ENCODE measurements at regions not wholly inside any gene's neighbourhood (a gene's known extent, or its start where the extent isn't known, plus 50 kb on each side); places are given as distances from the start of the nearest gene placed in this dataset.
"Not testable (repeated sequence)": the region's sequence is repeated elsewhere in the genome, so short reads cannot be mapped to it uniquely, and the experiment has no call there.

DNA sequence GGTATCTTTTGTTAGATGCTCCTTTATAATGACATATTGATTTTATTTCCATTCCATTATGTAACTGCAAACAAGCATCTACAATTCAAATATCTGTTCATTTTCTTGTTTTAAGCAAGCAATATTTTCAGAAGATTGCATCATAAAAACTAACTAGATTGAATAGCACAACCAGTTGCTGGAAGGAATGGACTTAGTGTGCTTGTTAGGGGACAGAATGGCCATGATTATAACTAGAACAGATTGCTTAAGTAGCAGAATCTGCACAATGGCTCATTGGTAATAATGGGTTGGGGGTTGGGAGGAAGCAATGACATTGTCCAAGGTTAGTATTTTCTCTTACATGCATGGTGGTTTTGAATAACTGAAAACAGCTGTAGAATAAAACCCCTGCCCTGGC, 939.5 kb downstream of the SLC16A7 start:
- H3K36me3 Mint-ChIP-seq (ENCODE audit: low read depth): no peaks in the 10 kb centered on the region
- no peak overlapping the region for H3K27ac Mint-ChIP-seq
- no peak for DNase-seq
- H3K4me1 Mint-ChIP-seq: no peaks in the 10 kb centered on the region
- no peak for ATAC-seq
- H3K27me3 Mint-ChIP-seq: no peaks in the 10 kb centered on the region
- peaks cover 11% of the 10 kb centered on the region for H3K9me3 Mint-ChIP-seq
- H3K4me3 Mint-ChIP-seq: no peak overlapping the region

DNA sequence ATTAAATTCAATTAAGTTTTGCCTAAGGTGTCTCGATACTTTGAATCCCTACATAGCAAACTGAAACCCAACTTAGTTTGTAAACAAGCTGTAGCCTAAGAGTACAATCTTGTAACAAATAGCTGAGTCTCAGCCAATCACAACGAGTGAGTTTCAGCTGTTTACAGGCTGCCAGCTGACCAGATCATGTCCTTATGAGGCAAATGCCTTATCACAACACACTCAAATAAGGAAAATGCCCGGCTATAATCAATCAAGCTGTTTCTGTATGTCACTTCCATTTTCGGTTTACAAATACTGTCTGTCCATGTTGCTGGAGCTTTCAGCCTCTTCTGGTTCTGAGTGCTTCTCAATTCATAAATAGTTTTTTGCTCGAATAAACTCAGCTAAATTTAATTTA, 943.8 kb downstream of the SLC16A7 start:
- Mint-ChIP-seq H3K4me3 (no peak overlapping the region), H3K4me1 (no peaks in the 10 kb centered on the region), H3K9me3 (peaks cover 15% of the 10 kb centered on the region), H3K36me3 (ENCODE audit: low read depth) (no peaks in the 10 kb centered on the region), H3K27me3 (no peaks in the 10 kb centered on the region), H3K27ac (no peak overlapping the region)
- ATAC-seq: no peak
- no peak for DNase-seq

DNA sequence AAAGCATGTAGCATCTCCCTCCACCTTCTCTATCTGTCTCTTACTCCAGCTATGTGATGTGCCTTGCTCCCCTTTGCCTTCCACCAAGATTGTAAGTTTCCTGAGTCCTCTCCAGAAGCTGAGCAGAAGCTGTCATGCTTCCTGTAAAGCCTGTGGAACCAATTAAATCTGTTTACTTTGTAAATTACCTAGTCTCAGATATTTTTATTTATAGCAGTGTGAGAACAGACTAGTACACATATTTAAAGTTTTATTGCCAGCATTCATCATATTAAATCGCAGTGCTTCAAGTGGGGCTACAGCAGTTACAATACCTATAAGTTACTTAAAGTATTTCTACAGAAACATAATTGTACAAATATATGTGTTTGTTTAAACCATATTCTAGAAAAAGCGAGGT, 973.1 kb downstream of the SLC16A7 start:
- no peak for DNase-seq
- Mint-ChIP-seq H3K27me3 (no peaks in the 10 kb centered on the region), H3K27ac (no peak overlapping the region), H3K4me1 (no peaks in the 10 kb centered on the region), H3K36me3 (ENCODE audit: low read depth) (no peaks in the 10 kb centered on the region), H3K4me3 (no peak overlapping the region), H3K9me3 (no peaks in the 10 kb centered on the region)
- no peak for ATAC-seq

DNA sequence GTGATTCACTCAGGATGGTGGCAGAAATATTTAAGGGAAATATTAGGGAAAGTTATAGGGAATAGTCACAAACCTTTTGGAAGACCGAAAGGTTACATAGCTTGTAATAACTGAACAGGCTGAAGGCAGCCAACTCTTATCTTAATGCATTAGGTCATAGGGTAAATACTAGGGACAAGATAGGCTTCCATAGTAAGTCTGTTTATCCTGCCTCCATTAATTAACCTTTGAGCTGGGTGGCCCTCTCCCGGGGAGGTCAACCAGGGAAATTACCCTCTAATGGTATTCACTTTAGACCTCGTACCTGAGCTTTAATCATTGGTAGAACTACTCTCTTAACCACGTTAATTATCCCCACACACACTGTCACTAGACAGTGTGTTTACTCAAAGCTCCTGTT, 981.8 kb downstream of the SLC16A7 start:
- ATAC-seq (no peak), DNase-seq (no peak)
- Mint-ChIP-seq H3K9me3 (no peaks in the 10 kb centered on the region), H3K27me3 (no peaks in the 10 kb centered on the region), H3K4me1 (no peaks in the 10 kb centered on the region), H3K27ac (no peak overlapping the region), H3K36me3 (ENCODE audit: low read depth) (no peaks in the 10 kb centered on the region), H3K4me3 (no peak overlapping the region)

DNA sequence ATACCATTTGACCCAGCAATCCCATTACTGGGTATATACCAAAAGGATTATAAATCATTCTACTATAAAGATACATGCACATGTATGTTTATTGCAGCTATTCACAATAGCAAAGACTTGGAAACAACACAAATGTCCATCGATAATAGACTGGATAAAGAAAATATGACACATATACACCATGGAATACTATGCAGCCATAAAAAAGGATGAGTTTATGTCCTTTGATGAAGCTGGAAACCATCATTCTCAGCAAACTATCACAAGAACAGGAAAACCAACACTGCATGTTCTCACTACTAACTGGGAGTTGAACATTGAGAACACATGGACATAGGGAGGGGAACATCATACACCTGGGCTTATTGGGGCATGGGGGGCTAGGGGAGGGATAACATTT, 991.8 kb downstream of the SLC16A7 start:
- not testable (repeated sequence) for H3K4me1 Mint-ChIP-seq; H3K36me3 Mint-ChIP-seq (ENCODE audit: low read depth); ATAC-seq; H3K4me3 Mint-ChIP-seq; H3K27ac Mint-ChIP-seq; H3K9me3 Mint-ChIP-seq; H3K27me3 Mint-ChIP-seq; DNase-seq

DNA sequence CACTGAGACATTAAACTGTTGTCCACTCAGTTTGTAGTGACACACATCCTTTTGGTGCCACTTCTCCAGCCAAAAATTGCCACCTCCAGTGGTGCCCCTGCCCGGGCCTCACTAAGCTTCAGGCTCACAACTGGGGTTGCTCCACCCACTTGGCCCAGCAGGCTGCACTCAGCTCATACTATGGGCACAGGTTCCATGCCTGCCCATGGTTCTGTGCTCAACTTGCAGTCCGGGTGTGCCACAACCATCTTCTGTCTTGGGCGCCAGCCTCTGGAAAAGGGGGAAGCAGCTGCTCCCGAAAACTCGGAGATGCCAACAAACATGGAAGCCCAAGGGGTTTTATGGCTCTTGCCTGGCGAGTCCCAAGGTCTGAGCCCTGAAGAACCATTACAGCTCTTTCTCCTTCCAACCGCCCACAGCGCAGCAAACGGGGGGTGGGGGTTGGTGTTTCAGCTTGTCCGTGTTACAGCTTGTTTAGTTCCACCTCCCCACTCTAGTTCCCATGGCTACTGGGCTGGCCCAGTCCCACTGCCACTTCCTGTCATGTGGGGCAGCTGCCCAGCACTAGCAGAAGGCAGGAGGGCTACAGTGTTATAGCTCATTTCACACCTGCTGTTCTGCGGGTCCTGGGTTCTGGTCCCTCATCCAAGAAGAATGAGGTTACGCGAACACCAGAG, 998.3 kb downstream of the SLC16A7 start:
- DNase-seq (no peak), ATAC-seq (no peak)
- Mint-ChIP-seq H3K27ac (no peak overlapping the region), H3K27me3 (no peaks in the 10 kb centered on the region), H3K36me3 (ENCODE audit: low read depth) (no peaks in the 10 kb centered on the region), H3K4me3 (no peak overlapping the region), H3K9me3 (peaks cover 15% of the 10 kb centered on the region), H3K4me1 (no peaks in the 10 kb centered on the region)

DNA sequence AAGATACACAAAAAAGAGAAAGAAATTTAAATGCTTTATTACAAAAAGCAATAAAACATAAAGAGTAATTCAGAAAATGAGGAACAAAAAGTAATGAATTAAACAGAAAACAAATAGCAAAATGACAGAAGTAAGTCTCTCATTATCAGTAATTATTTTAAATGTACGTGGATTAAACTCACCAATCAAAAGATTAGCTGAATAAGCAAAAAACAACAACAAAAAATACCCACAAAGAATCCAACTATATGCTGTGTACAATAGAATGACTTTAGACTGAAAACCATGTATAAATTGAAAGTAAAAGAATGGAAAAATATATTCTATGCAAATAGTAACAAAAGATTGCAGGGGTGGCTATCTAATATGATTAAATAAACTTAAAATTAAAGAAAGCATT, 1006.8 kb downstream of the SLC16A7 start:
- H3K4me3 Mint-ChIP-seq: no peak overlapping the region
- no peaks in the 10 kb centered on the region for H3K36me3 Mint-ChIP-seq (ENCODE audit: low read depth)
- H3K27me3 Mint-ChIP-seq: no peaks in the 10 kb centered on the region
- ATAC-seq: no peak
- no peaks in the 10 kb centered on the region for H3K4me1 Mint-ChIP-seq
- DNase-seq: no peak
- H3K27ac Mint-ChIP-seq: no peak overlapping the region
- H3K9me3 Mint-ChIP-seq: peaks cover 19% of the 10 kb centered on the region

DNA sequence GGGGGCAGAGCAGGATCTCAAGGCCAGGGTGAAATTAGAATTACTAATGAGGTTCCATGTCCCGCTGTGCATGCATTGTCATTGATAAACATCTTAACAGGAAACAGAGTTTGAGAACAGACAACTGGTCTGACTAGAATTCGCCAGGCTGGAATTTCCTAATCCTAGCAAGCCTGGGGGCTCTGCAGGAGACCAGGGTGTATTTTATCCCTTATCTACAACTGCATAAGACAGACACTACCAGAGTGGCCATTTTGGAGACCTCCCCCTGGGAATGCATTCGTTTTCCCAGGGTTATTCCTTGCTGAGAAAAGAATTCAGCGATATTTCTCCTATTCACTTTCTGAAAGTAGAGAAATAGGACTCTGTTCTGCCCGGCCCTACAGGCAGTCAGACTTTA, 1007.6 kb downstream of the SLC16A7 start:
- not testable (repeated sequence) for H3K27me3 Mint-ChIP-seq; H3K4me3 Mint-ChIP-seq; DNase-seq; H3K4me1 Mint-ChIP-seq; ATAC-seq; H3K27ac Mint-ChIP-seq; H3K36me3 Mint-ChIP-seq (ENCODE audit: low read depth)
- H3K9me3 Mint-ChIP-seq: peaks cover 19% of the 10 kb centered on the region

DNA sequence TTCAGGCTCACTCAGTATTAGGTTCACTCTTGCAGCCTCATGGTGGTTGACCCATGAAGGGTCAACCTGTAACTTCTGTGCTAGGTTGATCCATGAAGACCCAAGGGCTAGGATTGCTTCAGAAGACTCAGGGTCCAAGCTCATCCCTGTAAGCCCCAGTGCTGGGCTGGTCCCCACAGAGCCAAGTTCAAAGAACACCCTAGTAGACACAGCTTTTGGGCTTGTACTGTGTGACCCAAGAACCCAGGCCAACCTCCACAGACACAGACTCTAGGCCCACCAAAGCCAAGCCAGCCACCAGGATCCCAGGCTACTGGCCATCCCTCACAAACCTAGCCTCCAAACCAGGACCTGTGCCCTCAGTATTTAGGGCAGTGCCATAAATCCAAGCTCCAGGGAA, 1020.6 kb downstream of the SLC16A7 start:
- no peaks in the 10 kb centered on the region for H3K27me3 Mint-ChIP-seq
- ATAC-seq: no peak
- H3K27ac Mint-ChIP-seq: no peak overlapping the region

DNA sequence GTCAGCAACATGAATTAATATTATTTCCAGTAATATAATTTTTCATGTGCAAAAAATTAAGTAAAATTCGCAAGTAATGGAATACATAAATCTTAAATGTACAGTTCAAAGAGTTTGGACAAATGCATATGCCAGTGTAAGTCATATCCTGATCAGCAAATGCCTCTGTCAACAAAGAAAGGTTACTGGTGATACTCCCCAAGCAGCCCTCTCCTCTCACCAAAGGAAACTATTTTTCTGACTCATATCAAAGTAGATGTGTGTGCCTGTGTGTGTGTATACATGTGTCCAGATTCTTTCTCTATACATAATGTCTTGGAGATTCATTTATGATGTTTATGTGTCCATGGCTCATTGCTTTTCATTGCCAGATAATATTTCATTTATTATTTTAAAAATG, 1035.0 kb downstream of the SLC16A7 start:
- Mint-ChIP-seq H3K27ac (no peak overlapping the region), H3K4me1 (no peaks in the 10 kb centered on the region), H3K27me3 (no peaks in the 10 kb centered on the region), H3K4me3 (no peak overlapping the region), H3K9me3 (no peaks in the 10 kb centered on the region), H3K36me3 (ENCODE audit: low read depth) (no peaks in the 10 kb centered on the region)
- no peak for DNase-seq
- ATAC-seq: no peak

More for the DNA sequence above, 1020.6 kb downstream of the SLC16A7 start:
- peaks cover 5% of the 10 kb centered on the region for H3K9me3 Mint-ChIP-seq
- no peak for DNase-seq
- H3K4me3 Mint-ChIP-seq: no peak overlapping the region
- no peaks in the 10 kb centered on the region for H3K4me1 Mint-ChIP-seq
- H3K36me3 Mint-ChIP-seq (ENCODE audit: low read depth): no peaks in the 10 kb centered on the region

DNA sequence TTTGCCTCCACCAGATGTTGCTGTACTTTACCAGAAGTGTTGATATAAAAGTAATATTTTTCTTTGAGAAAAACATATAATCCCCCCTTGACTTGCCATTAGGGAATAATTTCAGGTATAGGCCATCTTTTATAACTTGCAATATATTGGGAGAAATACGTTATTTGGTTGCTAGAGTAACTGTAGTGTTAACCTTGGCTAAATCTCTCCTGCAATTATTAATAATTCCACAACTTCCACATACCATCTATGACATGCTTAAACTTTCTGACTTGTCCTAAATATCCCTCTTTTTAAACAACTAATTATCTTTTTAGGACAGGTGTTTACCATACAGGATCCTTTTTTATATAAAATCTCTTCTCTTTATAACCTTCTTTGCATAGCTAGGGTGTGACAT, 1048.2 kb downstream of the SLC16A7 start:
- Mint-ChIP-seq H3K27ac (no peak overlapping the region), H3K36me3 (ENCODE audit: low read depth) (no peaks in the 10 kb centered on the region), H3K4me3 (no peak overlapping the region), H3K27me3 (no peaks in the 10 kb centered on the region), H3K9me3 (peaks cover 16% of the 10 kb centered on the region), H3K4me1 (no peaks in the 10 kb centered on the region)
- no peak for DNase-seq
- no peak for ATAC-seq

DNA sequence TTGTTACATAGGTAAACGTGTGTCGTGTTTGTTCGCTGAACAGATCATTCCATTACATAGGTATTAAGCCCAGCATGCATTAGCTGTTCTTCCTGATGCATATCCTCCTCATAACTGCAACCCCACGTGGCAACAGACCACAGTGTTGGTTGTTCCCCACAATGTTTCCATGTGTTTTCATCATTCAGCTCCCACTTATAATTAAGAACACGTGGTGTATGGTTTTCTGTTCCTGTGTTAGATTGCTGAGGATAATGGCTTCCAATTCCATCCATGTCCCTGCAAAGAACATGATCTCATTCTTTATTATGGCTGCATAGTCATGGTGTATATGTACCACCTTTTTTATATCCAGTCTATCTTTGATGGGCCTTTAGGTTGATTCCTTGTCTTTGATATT, 1071.1 kb downstream of the SLC16A7 start:
- no peak overlapping the region for H3K4me3 Mint-ChIP-seq
- no peak for DNase-seq
- H3K27me3 Mint-ChIP-seq: no peaks in the 10 kb centered on the region
- no peak overlapping the region for H3K27ac Mint-ChIP-seq
- no peaks in the 10 kb centered on the region for H3K36me3 Mint-ChIP-seq (ENCODE audit: low read depth)
- ATAC-seq: no peak
- no peaks in the 10 kb centered on the region for H3K4me1 Mint-ChIP-seq
- peaks cover 14% of the 10 kb centered on the region for H3K9me3 Mint-ChIP-seq

DNA sequence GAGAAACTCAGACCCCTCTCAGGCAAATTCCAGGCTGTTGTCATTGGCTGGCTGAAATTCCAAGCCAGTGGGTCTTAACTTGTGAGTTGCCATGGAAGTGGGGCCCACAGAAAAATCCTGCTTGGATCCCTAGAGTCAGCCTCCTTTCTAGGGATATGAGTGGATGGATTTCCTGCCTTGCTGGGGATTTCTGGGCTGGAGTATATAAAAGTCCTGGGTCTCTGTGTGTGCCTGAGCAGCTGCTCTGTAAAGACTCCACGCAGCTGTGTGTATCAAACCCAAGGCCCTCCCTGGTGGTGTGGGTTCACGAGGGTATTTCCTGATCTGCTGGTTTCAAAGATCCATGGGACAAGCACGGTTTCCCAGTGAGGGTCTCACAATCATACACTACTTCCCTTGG, 1077.1 kb downstream of the SLC16A7 start:
- Mint-ChIP-seq H3K27ac (no peak overlapping the region), H3K4me1 (no peaks in the 10 kb centered on the region), H3K36me3 (ENCODE audit: low read depth) (no peaks in the 10 kb centered on the region), H3K9me3 (peaks cover 14% of the 10 kb centered on the region), H3K27me3 (no peaks in the 10 kb centered on the region), H3K4me3 (no peak overlapping the region)
- no peak for DNase-seq
- ATAC-seq: no peak

DNA sequence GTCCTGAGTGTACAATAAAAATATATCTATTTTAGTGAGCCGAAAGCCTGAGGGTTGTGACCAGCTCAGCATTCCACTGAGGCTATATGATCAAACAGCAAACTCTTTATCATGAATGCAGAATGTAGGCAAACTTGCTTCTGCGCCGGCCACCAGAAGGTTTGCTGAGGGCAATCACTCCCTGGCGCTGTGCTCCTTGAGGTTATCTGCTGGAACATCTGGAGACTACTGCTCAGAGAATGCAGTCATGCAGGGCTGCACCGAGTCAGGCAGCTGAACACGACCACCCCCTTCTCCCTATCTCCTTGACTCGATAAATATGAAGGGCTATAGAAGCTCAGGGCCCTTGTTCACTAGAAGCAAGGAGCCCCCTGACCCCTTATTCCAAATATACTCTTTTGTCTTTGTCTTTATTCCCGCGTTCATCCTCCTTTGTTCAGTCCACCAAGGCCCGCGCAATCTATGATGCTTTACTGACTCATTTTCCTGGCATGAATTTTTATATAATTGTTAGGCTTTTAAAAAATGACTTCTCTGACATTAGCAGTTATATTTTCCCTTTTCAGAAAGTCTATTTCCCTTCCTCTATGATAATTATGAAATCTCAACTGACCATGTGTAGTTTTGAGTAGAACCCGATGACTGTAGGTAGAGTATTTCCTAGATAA, 1089.3 kb downstream of the SLC16A7 start:
- no peaks in the 10 kb centered on the region for H3K36me3 Mint-ChIP-seq (ENCODE audit: low read depth)
- H3K27me3 Mint-ChIP-seq: no peaks in the 10 kb centered on the region
- no peak overlapping the region for H3K27ac Mint-ChIP-seq
- no peaks in the 10 kb centered on the region for H3K4me1 Mint-ChIP-seq
- DNase-seq (no peak), ATAC-seq (no peak)
- H3K4me3 Mint-ChIP-seq: no peak overlapping the region
- peaks cover 6% of the 10 kb centered on the region for H3K9me3 Mint-ChIP-seq

DNA sequence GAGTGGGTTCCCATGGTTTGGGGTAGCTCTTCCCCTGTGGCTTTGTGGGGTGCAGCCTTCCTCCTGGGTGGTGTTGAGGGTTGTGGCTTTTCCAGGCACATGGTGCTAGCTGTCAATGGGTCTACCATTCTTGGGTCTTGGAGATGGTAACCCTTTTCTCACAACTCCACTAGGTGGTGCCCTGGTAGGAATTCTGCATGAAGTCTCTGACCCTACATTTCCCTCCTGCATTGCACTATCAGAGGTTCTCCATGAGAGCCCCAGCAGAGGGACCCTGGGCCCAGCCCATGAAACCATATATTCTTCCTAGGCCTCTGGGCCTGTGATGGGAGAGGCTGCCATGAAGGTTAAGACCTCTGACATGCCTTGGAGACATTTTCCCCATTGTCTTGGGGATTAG, 1093.3 kb downstream of the SLC16A7 start:
- Mint-ChIP-seq H3K27me3 (no peaks in the 10 kb centered on the region), H3K4me3 (no peak overlapping the region), H3K9me3 (peaks cover 4% of the 10 kb centered on the region), H3K4me1 (no peaks in the 10 kb centered on the region), H3K27ac (no peak overlapping the region), H3K36me3 (ENCODE audit: low read depth) (no peaks in the 10 kb centered on the region)
- ATAC-seq: no peak
- DNase-seq: no peak
